CD14-positive monocyte (primary cell): ENCODE measurements at regions not wholly inside any gene's neighbourhood (a gene's known extent, or its start where the extent isn't known, plus 50 kb on each side); places are given as distances from the start of the nearest gene placed in this dataset.

Source experiments
- DNase-seq, 3 donors: peaks; one replicate each; pipeline ENCODE4 v3.0.0-alpha.2; 2011 to 2022
- H2AFZ ChIP-seq: 2 replicates; pipeline ENCODE4 v1.6.0; 2012; ENCODE audit warnings: mild to moderate bottlenecking, low read depth, low read length, inconsistent platforms; ENCODE audit not compliant: insufficient read depth, poor library complexity, severe bottlenecking
- H3K27ac ChIP-seq, 2 donors: 1 replicate in 1 of 2; 2 replicates in 1 of 2; pipeline ENCODE4 v1.5.1; 2012 to 2013; ENCODE audit warnings: low read length in 2 of 2, control low read depth in 1 of 2, inconsistent platforms in 1 of 2, low read depth in 1 of 2, mild to moderate bottlenecking in 1 of 2
- H3K27me3 ChIP-seq, 2 donors: one replicate each; pipeline versions ENCODE4 v1.6.0 to v1.6.1; 2011 to 2013; ENCODE audit warnings: low read length in 2 of 2; ENCODE audit not compliant: control insufficient read depth in 2 of 2, insufficient read depth in 2 of 2
- H3K36me3 ChIP-seq, 2 donors: replicated peaks in 1 of 2; 1 replicate in 1 of 2; 2 replicates in 1 of 2; pipeline versions ENCODE4 v1.5.1 to v1.6.1; 2012 to 2013; ENCODE audit warnings: low read length in 2 of 2, control low read depth in 1 of 2, inconsistent platforms in 1 of 2, mild to moderate bottlenecking in 1 of 2; ENCODE audit not compliant: insufficient read depth in 2 of 2, control insufficient read depth in 1 of 2
- H3K4me1 ChIP-seq, 2 donors: 1 replicate in 1 of 2; 2 replicates in 1 of 2; pipeline versions ENCODE4 v1.5.1 to v1.6.1; 2012 to 2013; ENCODE audit warnings: low read length in 2 of 2, control low read depth in 1 of 2, inconsistent platforms in 1 of 2, mild to moderate bottlenecking in 1 of 2, moderate library complexity in 1 of 2; ENCODE audit not compliant: insufficient read depth in 2 of 2, control insufficient read depth in 1 of 2
- H3K4me2 ChIP-seq: replicated peaks from 2 replicates; pipeline ENCODE3; 2012; ENCODE audit warnings: low read length, moderate library complexity, mild to moderate bottlenecking; ENCODE audit not compliant: poor library complexity, severe bottlenecking; ENCODE audit errors: extremely low read depth
- H3K4me3 ChIP-seq, 3 experiments: fragments of 200-600 bp in 1 of 3; sonication (generic) in 1 of 3; replicated peaks in 1 of 3; 1 replicate in 2 of 3; 2 replicates in 1 of 3; pipeline ENCODE4 v1.5.1; 2011 to 2013; ENCODE audit warnings: low read length in 3 of 3, mild to moderate bottlenecking in 3 of 3, control low read depth in 2 of 3, low read depth in 2 of 3, inconsistent platforms in 1 of 3, moderate library complexity in 1 of 3
- H3K79me2 ChIP-seq: 2 replicates; pipeline ENCODE4 v1.6.0; 2012; ENCODE audit warnings: mild to moderate bottlenecking, control low read depth, inconsistent platforms, low read length, moderate library complexity; ENCODE audit not compliant: insufficient read depth
- H3K9ac ChIP-seq: 2 replicates; pipeline ENCODE4 v1.6.0; 2017; ENCODE audit warnings: low read length, mild to moderate bottlenecking; ENCODE audit not compliant: insufficient read depth, poor library complexity, severe bottlenecking
- H3K9me3 ChIP-seq, 2 donors: replicated peaks in 1 of 2; 1 replicate in 1 of 2; 2 replicates in 1 of 2; pipeline versions ENCODE4 v1.5.1 to v1.6.1; 2012 to 2013; ENCODE audit warnings: low read length in 2 of 2, control low read depth in 1 of 2; ENCODE audit not compliant: control insufficient read depth in 1 of 2, insufficient read depth in 1 of 2
- H4K20me1 ChIP-seq: 2 replicates; pipeline ENCODE4 v1.6.0; 2012; ENCODE audit warnings: mild to moderate bottlenecking, low read length, control low read depth, moderate library complexity; ENCODE audit not compliant: insufficient read depth
- H3K27ac Mint-ChIP-seq, 7 donors: one replicate each; pipeline ENCODE4 v1.8.0; 2020; ENCODE audit warnings: mild to moderate bottlenecking in 7 of 7, mixed read lengths in 7 of 7, moderate library complexity in 6 of 7, inconsistent platforms in 2 of 7
- H3K27me3 Mint-ChIP-seq, 3 donors: one replicate each; pipeline ENCODE4 v1.8.0; 2021 to 2022; ENCODE audit warnings: low read depth in 3 of 3, mild to moderate bottlenecking in 3 of 3, mixed read lengths in 3 of 3, moderate library complexity in 3 of 3, inconsistent platforms in 1 of 3
- H3K36me3 Mint-ChIP-seq, 2 donors: one replicate each; pipeline ENCODE4 v1.8.0; 2020; ENCODE audit warnings: mixed read lengths in 2 of 2, inconsistent platforms in 1 of 2, mild to moderate bottlenecking in 1 of 2
- H3K4me1 Mint-ChIP-seq: one replicate; pipeline ENCODE4 v1.8.0; 2020; ENCODE audit warnings: mild to moderate bottlenecking, mixed read lengths
- H3K4me3 Mint-ChIP-seq, 2 donors: one replicate each; pipeline ENCODE4 v1.8.0; 2020; ENCODE audit warnings: mild to moderate bottlenecking in 2 of 2, mixed read lengths in 2 of 2, moderate library complexity in 1 of 2
- H3K9me3 Mint-ChIP-seq, 7 donors: one replicate each; pipeline ENCODE4 v1.8.0; 2020 to 2022; ENCODE audit warnings: mixed read lengths in 7 of 7, mild to moderate bottlenecking in 6 of 7, moderate library complexity in 6 of 7, inconsistent platforms in 2 of 7
- WGBS: methylation state at CpG from one replicate; pipeline ENCODE4 v1.1.5; 2013; ENCODE audit warnings: missing lambda C conversion rate; ENCODE audit not compliant: insufficient coverage; 5-methylcytosine and 5-hydroxymethylcytosine counted together
- intact Hi-C, 2 donors: fragments of 100-400 bp; cut with micrococcal nuclease; formaldehyde crosslinking; loops; one replicate each; pipeline versions ENCODE4 v1.15.0 to v1.15.1; 2023
- TF ChIP-seq, protein P1 (sequence below): fragments of 200-600 bp; IDR thresholded peaks from one replicate; pipeline ENCODE4 v1.8.0; 2022; ENCODE audit warnings: antibody characterized with exemption, mild to moderate bottlenecking

DNA sequence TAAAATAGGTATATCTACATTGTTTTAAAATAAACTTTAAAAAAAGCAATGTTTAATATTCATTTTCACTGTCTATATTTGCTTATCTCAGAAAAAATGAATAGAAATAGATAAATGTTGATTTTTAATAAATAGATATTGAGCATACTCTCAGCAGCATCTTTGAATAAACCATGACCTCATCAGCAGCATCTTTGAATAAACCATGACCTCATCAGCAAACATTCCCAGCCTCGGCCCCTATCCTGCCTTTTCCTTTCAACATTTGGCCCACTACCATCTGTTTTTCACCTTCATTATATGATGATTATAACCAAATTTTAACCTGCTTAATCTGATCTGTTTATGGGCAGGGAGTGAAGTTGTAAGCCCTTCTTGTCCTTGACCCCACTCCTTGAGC lies 148.7 kb upstream of the SAMSN1 start:
- peaks cover 18% of the 10 kb centered on the region for H3K4me1 Mint-ChIP-seq
- no peak overlapping the region for H3K27ac Mint-ChIP-seq
- no peak for DNase-seq
- no peaks in the 10 kb centered on the region for H3K36me3 Mint-ChIP-seq
- no CpG with 5 or more reads among the region's 1 CpG for WGBS
- H3K27ac ChIP-seq: no peak overlapping the region
- no peak overlapping the region for H2AFZ ChIP-seq
- no peaks in the 10 kb centered on the region for H3K27me3 ChIP-seq
- H3K4me2 ChIP-seq: no peak overlapping the region
- H3K4me3 Mint-ChIP-seq: no peak overlapping the region
- H3K9me3 ChIP-seq: no peaks in the 10 kb centered on the region
- TF ChIP-seq, protein P1, sequence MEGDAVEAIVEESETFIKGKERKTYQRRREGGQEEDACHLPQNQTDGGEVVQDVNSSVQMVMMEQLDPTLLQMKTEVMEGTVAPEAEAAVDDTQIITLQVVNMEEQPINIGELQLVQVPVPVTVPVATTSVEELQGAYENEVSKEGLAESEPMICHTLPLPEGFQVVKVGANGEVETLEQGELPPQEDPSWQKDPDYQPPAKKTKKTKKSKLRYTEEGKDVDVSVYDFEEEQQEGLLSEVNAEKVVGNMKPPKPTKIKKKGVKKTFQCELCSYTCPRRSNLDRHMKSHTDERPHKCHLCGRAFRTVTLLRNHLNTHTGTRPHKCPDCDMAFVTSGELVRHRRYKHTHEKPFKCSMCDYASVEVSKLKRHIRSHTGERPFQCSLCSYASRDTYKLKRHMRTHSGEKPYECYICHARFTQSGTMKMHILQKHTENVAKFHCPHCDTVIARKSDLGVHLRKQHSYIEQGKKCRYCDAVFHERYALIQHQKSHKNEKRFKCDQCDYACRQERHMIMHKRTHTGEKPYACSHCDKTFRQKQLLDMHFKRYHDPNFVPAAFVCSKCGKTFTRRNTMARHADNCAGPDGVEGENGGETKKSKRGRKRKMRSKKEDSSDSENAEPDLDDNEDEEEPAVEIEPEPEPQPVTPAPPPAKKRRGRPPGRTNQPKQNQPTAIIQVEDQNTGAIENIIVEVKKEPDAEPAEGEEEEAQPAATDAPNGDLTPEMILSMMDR: no peak
- H3K27me3 Mint-ChIP-seq: no peaks in the 10 kb centered on the region
- H3K4me1 ChIP-seq: peaks cover 18 to 20% of the 10 kb centered on the region in 2 donors
- intact Hi-C loops: no loop called here
- H3K79me2 ChIP-seq: no peaks in the 10 kb centered on the region
- no peak overlapping the region for H3K9ac ChIP-seq
- H3K36me3 ChIP-seq: no peaks in the 10 kb centered on the region
- H3K4me3 ChIP-seq: no peak overlapping the region
- no peaks in the 10 kb centered on the region for H4K20me1 ChIP-seq
- peaks cover 0 to 3% (median 0%) of the 10 kb centered on the region in 7 donors for H3K9me3 Mint-ChIP-seq

DNA sequence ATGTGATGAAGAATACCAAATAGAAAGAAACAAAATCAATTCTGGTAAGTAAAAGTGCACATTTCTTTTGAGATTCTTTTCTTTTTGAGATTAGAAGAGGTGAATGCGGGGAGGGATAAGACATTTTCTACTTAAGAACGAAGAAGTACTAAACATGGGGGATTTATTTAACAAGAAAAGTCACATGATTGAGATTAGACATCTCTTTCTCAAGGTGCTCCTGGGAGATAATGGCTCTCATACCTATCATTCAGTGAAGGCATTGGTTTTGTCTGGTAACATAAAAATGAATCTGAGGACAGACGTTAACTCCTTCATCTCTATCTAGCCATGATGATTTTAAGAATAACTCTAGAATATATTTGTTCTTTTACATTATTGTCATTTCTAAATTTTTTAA lies 147.9 kb upstream of the SAMSN1 start:
- Histone ChIP-seq H2AFZ (no peak overlapping the region), H4K20me1 (no peaks in the 10 kb centered on the region), H3K4me2 (no peak overlapping the region), H3K4me1 (peaks cover 18 to 20% of the 10 kb centered on the region in 2 donors), H3K4me3 (no peak overlapping the region), H3K27me3 (no peaks in the 10 kb centered on the region), H3K27ac (no peak overlapping the region), H3K79me2 (no peaks in the 10 kb centered on the region), H3K9ac (no peak overlapping the region), H3K36me3 (no peaks in the 10 kb centered on the region), H3K9me3 (no peaks in the 10 kb centered on the region)
- peaks cover 18% of the 10 kb centered on the region for H3K4me1 Mint-ChIP-seq
- no peak overlapping the region for H3K27ac Mint-ChIP-seq
- H3K9me3 Mint-ChIP-seq: peaks cover 0 to 6% (median 0%) of the 10 kb centered on the region in 7 donors
- no CpG with 5 or more reads among the region's 3 CpGs for WGBS
- no peak for DNase-seq
- intact Hi-C loops: no loop called here
- TF ChIP-seq, protein P1: no peak
- H3K36me3 Mint-ChIP-seq: peaks cover 0 to 4% of the 10 kb centered on the region in 2 donors
- H3K27me3 Mint-ChIP-seq: no peaks in the 10 kb centered on the region
- no peak overlapping the region for H3K4me3 Mint-ChIP-seq
